ENCODE measurements at regions not wholly inside any gene's neighbourhood (a gene's known extent, or its start where the extent isn't known, plus 50 kb on each side); places are given as distances from the start of the nearest gene placed in this dataset.
"Not testable (repeated sequence)": the region's sequence is repeated elsewhere in the genome, so short reads cannot be mapped to it uniquely, and the experiment has no call there.

DNA sequence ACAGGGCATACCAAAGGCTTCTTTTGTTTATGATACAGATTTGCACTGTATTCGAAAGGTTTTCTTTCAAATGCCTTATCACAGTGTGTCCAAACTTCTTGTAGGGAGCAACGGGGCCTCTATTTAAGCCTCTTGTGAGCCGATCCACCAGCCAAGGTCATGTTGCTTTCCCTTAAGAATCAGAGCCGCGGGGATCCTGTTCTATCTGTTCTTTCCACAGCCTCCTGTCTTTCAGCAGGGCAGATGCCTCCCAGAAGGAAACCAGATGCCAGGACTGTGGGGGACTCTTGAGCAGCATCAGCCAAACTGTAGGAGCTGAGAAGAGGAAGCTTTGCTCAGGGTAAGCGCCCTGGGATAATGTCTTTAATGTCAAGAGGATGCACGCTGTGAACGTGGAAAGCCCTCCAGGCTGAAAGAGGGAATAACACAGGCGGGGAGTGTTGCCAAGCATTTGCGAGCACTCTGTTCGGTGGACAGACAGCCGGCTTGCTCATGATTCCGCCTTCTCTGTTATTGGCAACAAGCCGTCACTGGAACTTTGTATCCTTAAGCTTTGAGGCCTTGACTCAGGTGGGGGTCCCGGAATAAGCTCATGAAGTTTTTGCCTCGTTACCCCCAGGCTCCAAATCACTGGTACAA lies 279.8 kb upstream of the FRG1 start:
- no peak for DNase-seq (ENCODE audit: low spot score)
- in situ Hi-C loops (cut with MboI; ENCODE audit: low sequenced_read_pairs, unreplicated experiment) = no loop called here
- TF ChIP-seq, protein P1, sequence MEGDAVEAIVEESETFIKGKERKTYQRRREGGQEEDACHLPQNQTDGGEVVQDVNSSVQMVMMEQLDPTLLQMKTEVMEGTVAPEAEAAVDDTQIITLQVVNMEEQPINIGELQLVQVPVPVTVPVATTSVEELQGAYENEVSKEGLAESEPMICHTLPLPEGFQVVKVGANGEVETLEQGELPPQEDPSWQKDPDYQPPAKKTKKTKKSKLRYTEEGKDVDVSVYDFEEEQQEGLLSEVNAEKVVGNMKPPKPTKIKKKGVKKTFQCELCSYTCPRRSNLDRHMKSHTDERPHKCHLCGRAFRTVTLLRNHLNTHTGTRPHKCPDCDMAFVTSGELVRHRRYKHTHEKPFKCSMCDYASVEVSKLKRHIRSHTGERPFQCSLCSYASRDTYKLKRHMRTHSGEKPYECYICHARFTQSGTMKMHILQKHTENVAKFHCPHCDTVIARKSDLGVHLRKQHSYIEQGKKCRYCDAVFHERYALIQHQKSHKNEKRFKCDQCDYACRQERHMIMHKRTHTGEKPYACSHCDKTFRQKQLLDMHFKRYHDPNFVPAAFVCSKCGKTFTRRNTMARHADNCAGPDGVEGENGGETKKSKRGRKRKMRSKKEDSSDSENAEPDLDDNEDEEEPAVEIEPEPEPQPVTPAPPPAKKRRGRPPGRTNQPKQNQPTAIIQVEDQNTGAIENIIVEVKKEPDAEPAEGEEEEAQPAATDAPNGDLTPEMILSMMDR (IDR thresholded peaks at IDR 0.05; ENCODE audit: borderline replicate concordance, control extremely low read depth, extremely low read depth, insufficient read depth, missing control alignments) = no peak

DNA sequence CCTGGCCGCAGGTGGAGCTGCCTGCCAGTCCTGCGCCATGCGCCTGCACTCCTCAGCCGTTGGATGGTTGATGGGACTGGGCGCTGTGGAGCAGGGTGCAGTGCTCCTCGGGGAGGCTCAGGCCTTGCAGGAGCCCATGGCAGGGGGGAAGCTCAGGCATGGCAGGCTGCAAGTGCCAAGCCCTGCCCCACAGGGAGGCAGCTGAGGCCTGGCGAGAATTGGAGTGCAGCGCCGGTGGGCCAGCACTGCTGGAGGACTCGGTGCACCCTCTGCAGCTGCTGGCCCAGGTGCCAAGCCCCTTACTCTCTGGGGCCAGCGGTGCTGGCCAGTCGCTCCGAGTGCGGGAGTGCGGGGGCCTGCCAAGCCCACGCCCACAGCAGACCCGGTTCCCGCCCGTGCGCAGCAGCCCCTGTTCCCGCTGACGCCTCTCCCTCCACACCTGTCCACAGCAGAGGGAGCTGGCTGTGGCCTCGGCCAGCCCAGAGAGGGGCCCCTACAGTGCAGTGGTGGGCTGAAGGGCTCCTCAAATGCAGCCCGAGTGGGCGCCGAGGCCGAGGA lies 275.9 kb upstream of the FRG1 start:
- TF ChIP-seq, protein P1 (IDR thresholded peaks at IDR 0.05; ENCODE audit: borderline replicate concordance, control extremely low read depth, extremely low read depth, insufficient read depth, missing control alignments) = no peak
- in situ Hi-C loops (cut with MboI; ENCODE audit: low sequenced_read_pairs, unreplicated experiment) = no loop called here
- no peak for DNase-seq (ENCODE audit: low spot score)

DNA sequence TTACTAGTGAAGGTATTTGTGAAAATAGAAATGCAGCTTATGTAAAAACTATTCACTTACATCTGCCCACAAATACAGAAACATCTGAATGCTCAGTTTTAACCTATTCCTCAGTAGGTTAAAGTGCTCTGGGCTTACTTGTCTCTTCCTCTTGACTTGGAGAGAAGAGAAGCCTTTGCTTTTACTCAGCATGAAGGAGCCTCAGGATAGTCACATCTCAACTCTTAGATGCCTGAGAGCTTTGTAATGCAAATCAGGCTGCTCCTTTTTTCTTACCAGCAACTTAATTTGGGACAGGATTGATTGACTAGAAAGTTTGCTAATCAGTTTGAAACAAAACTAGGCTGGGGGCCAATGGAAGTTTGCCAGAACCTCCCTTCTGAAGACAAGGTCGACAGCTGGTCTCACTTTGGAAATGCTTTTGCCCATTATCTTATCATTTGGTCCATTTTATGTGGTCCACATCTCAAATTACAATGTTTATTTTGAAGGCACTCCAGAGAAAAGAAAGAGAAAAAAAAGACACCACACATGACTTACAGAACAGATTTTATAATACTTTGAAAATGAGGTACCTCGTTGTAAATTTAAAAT lies 274.9 kb upstream of the FRG1 start:
- in situ Hi-C loops (cut with MboI; ENCODE audit: low sequenced_read_pairs, unreplicated experiment); DNase-seq (ENCODE audit: low spot score): not testable (repeated sequence)

DNA sequence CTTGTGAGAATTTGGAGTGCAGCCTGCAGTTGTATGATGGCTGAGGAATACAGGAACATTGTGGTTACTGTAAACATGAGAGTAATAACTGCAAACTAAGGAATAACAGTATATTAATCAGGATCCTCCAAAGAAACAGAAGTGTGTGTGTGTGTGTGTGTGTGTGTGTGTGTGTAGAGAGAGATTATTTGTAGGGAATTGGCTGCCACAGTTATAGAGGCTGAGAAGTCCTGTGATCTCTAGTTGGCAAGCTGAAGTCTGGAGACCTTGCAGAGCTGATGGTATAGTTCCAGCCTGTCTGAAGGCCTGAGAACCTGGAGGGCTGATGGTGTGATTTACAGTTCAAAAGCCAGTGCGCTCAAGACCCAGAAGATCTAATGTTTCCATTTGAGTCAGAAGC lies 273.3 kb upstream of the FRG1 start:
- DNase-seq (ENCODE audit: low spot score); in situ Hi-C loops (cut with MboI; ENCODE audit: low sequenced_read_pairs, unreplicated experiment): not testable (repeated sequence)

DNA sequence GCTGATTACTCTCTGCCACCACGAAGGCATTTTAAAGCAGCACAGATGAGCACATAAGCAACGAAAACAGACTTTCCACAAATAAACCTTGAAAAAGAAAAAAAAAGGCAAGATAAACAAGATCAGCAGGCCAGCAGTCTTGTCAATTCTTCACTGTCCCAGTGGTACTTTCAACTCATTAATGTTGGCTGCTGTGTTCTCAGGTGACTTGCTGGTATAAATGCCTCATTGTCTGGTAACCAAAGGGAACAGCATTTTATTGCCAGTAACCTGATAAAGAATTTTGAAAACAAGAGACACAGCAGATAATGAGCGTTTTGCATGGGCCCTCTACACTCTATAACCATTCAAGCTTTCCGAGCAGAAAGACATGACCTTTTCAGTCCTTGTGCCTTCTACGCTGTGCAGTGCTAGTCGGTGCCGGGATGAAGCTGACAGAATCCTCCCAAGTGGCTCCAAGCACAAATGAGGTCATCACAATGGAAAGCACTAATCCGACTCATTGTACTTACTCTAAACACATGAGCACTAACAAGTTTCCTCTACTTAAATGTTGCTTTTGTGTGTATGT lies 242.9 kb upstream of the FRG1 start:
- in situ Hi-C loops (cut with MboI; ENCODE audit: low sequenced_read_pairs, unreplicated experiment); DNase-seq (ENCODE audit: low spot score): not testable (repeated sequence)

DNA sequence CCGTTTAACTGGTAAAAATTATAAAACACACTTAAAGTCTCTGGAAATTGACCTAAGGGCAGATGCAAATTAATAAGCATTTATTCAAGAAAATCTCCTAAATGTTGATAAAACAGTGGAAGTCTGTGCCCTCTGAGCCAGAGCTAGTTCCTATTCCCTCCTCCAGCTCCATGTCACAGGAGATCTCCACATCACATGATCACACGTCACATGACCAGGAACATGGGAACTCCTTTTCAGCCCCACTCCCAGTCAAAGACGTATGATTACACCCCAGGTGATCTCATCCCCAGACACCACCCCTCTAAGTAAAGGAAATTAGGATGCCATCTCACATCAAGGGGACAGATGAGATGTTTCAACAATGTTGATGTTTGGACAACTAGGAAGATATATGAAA lies 237.7 kb upstream of the FRG1 start:
- DNase-seq (ENCODE audit: low spot score); in situ Hi-C loops (cut with MboI; ENCODE audit: low sequenced_read_pairs, unreplicated experiment): not testable (repeated sequence)

DNA sequence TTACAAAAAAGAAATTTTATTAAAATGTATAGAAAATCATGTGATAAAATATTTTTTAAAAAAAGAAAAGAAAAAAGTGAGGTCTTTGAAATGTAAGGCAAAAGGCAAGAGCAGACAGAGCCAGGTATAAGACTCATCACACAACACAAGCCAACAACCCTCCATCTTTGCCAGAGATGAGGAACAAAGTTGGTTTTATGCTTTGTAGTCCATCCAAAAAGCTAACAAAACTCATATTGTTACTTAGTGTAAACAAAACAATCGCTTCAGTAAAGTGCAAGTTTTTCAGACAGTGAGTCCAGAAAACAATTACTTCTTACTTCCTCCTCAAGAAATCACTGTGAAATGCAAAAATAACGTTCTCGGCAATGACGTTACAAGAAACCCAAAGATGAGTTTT lies 233.9 kb upstream of the FRG1 start:
- DNase-seq (ENCODE audit: low spot score); in situ Hi-C loops (cut with MboI; ENCODE audit: low sequenced_read_pairs, unreplicated experiment): not testable (repeated sequence)

DNA sequence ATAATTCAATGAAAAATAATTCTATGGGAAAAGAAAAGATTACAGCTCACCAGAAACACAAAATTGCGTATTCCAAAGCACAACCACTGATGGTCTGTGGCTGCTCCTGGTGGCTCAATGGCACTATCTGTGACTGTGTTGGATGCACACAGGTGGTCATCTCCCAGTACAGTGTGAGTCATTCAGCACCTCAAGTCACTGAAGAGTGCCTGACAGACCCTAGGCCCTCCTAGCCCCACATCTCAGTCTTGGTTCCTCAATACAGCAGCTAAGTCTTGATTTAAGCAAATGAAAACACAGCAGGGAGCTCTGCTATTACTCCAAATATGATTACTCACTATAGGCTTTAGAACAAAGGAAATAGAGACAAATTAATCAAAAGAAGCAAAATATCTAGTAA lies 233.4 kb upstream of the FRG1 start:
- DNase-seq (ENCODE audit: low spot score); in situ Hi-C loops (cut with MboI; ENCODE audit: low sequenced_read_pairs, unreplicated experiment): not testable (repeated sequence)

DNA sequence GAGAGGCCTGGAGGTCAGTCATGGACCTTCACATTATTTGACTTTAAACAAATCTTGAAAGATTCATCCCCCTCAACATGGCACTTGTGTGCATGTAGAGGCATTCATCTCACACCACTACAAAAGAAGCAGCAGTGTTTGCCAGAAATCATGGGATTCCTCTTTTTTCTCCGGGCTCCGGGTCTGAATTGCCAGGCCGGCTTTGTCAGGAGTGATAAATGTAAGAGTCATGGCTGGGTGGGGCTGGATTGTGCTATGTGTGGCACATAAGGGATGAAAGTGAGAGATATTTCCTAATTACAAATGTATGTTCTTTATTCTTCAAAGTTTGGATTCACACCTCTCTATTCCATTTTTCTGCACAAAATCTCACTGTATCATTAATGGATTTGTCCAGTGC lies 228.7 kb upstream of the FRG1 start:
- DNase-seq (ENCODE audit: low spot score); in situ Hi-C loops (cut with MboI; ENCODE audit: low sequenced_read_pairs, unreplicated experiment): not testable (repeated sequence)

DNA sequence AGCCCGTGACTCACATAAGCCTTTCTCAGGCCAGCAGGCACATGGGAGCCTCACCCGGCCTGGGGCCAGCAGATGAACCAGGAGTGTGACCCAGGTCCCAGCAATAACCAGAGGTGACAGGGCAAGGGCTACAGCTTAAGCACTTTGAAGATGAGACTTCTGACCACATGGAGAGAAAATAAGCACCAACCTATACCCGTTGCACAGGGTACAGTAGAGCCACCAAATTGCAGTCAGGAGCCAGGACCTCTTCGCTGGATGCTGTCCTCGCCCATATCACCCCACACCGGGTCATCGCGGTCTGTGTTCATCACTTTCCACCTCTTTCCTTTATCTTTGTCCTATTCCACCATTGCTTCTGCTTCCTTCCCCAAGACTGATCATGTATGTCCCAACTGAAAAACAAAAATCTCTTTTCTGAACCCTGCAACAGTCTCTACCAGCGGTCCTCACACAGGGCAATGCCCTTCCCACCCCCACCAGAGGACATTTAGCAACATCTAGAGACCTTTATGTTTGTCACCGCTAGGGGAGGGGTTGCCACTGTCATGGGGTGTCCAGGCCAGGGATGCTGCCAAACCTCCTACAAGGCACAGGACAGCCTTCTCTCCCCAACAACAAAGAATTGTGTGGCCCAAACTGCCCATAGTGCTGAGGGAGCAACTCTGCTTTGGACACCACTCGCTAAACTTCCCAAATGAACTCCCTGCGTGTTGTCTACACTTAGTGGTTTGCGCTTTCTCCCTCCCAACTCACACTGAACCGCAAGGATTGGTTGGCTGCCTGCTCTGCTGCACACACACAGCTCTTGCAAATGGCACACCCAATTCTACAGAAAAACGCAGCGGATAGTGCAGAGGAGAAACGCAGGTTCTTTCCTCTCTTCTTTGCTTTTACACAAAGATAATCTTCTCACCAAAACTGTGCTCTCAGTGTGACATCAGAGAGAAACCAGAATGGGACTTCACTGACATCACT lies 219.4 kb upstream of the FRG1 start:
- in situ Hi-C loops (cut with MboI; ENCODE audit: low sequenced_read_pairs, unreplicated experiment); DNase-seq (ENCODE audit: low spot score): not testable (repeated sequence)

DNA sequence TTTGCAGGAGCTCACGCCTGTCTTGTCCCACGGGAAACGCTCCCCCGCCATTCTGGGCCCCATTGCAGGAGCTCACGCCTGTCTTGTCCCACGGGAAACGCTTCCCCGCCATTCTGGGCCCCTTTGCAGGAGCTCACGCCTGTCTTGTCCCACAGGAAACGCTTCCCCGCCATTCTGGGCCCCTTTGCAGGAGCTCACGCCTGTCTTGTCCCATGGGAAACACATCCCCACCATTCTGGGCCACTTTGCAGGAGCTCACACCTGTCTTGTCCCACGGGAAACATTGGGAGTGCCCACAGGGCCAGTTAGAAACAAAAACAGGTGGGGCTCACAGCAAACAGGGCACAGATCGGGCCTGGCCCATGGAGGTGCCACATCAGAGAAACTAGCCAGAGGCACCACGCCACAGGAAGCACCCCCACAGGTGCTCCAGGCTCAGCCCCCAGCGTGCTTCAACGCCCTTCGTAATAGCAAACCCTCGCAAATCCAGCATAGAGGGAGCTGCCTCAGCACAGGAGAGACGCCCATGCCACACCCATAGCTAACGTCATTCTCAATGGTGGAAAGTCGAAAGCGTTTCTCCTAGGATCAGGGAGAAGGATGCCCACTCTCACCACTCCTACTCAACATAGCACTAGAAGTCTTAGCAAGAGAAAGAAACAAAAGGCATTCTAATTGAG lies 218.2 kb upstream of the FRG1 start:
- in situ Hi-C loops (cut with MboI; ENCODE audit: low sequenced_read_pairs, unreplicated experiment); DNase-seq (ENCODE audit: low spot score): not testable (repeated sequence)

DNA sequence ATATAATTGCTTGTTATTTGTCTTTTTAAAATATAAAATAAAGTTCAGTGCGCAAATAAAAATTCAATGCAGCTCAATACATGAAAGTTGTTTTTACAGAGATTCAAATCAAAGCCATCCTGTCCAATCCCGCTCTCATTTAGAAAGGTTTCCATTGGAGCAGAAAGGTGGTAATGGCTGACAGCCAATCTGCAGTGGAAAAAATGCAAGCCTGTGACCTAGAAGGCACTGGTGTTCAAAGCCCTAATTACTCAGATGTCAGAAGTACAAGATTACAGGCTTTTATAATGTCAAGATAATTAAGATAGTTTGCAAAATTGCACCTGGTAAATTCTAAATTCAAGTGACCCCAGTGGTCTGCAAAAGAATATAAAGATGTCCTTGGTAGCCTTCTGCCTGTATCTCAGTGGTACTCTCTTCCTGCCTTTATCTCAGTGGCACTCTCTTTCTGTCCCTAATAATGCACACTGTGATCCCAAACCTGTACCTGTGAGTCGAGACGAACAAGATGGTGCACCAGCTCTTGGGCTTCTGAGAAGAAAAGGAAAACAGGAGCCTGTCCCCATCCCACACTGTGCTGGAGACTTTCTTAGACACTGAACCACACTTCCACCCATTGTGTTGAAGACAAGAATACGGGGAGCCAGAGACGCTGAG lies 212.6 kb upstream of the FRG1 start:
- in situ Hi-C loops (cut with MboI; ENCODE audit: low sequenced_read_pairs, unreplicated experiment); DNase-seq (ENCODE audit: low spot score): not testable (repeated sequence)

DNA sequence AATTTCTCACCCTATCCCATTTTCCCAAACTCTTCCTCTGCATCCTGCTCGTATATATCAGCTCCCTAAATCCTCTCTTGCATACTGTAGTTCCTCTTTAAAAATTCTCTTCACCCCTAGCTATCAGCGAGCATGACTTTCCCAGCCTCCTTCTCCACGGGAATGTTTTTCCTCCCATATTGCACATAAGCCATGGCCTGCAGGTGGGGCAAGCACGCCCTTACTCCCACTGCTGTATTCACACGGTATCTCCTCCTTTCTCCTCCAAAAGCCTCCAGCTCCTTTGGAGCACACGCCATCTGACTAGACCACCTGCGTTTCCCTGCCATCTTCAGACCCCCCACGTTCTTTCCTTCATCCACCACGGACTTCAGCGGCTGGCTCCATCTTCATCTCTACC lies 208.7 kb upstream of the FRG1 start:
- in situ Hi-C loops (cut with MboI; ENCODE audit: low sequenced_read_pairs, unreplicated experiment); DNase-seq (ENCODE audit: low spot score): not testable (repeated sequence)

DNA sequence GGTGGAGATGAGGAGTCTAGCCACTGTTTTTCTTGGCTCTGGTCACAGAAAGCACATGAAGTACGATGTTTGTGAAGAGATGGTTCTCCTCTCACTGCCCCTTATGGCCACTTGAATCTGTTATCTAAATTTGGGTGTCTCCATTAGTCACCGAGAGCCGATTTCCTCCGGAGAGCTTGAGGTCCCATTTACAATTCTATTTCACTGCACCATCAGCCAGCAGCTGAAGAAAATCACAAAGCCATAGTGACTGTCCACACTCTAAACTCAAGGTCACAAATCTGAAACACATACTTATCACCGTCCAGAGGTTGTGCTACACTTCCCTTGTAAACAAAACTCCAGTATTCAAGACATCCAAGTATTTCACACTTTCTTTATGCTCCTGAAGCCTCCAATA lies 207.2 kb upstream of the FRG1 start:
- in situ Hi-C loops (cut with MboI; ENCODE audit: low sequenced_read_pairs, unreplicated experiment); DNase-seq (ENCODE audit: low spot score): not testable (repeated sequence)
